Type B pancreatic cell (in vitro differentiated cells): ENCODE measurements at regions not wholly inside any gene's neighbourhood (a gene's known extent, or its start where the extent isn't known, plus 50 kb on each side); places are given as distances from the start of the nearest gene placed in this dataset.

Experiments
- DNase-seq: peaks from one replicate; pipeline ENCODE4 v3.0.0; 2021; ENCODE audit warnings: mixed read lengths; ENCODE audit not compliant: unreplicated experiment; ENCODE audit errors: extremely low spot score
- H3K27ac Mint-ChIP-seq: 2 replicates; pipeline ENCODE4 v1.8.0; 2021; ENCODE audit warnings: mild to moderate bottlenecking, mixed read lengths
- H3K27me3 Mint-ChIP-seq: 2 replicates; pipeline ENCODE4 v1.8.0; 2021; ENCODE audit warnings: mixed read lengths
- H3K36me3 Mint-ChIP-seq: 2 replicates; pipeline ENCODE4 v1.8.0; 2021; ENCODE audit warnings: mixed read lengths
- H3K4me1 Mint-ChIP-seq: one replicate; pipeline ENCODE4 v1.8.0; 2021; ENCODE audit warnings: mixed read lengths; ENCODE audit not compliant: unreplicated experiment
- H3K4me3 Mint-ChIP-seq: 2 replicates; pipeline ENCODE4 v1.8.0; 2021; ENCODE audit warnings: mild to moderate bottlenecking, mixed read lengths
- H3K9me3 Mint-ChIP-seq: 2 replicates; pipeline ENCODE4 v1.8.0; 2021; ENCODE audit warnings: mixed read lengths
- CTCF ChIP-seq: fragments of 200-600 bp; sonication (generic); conservative IDR thresholded peaks from 2 replicates; pipeline ENCODE4 v1.5.0; 2021; ENCODE audit warnings: antibody characterized with exemption, mild to moderate bottlenecking

- no peaks in the 10 kb centered on the region for H3K4me1 Mint-ChIP-seq
- H3K36me3 Mint-ChIP-seq = no peaks in the 10 kb centered on the region
- peaks cover 36% of the 10 kb centered on the region for H3K27me3 Mint-ChIP-seq
- no peaks in the 10 kb centered on the region for H3K9me3 Mint-ChIP-seq
- TF ChIP-seq CTCF = peak; percentile 88
- no peak for DNase-seq
- H3K27ac Mint-ChIP-seq = no peak overlapping the region
- H3K4me3 Mint-ChIP-seq = no peak overlapping the region
Measured at GRCh38 chr17:6910987-6911603, 79.6 kb upstream of the TEKT1 start.

DNA sequence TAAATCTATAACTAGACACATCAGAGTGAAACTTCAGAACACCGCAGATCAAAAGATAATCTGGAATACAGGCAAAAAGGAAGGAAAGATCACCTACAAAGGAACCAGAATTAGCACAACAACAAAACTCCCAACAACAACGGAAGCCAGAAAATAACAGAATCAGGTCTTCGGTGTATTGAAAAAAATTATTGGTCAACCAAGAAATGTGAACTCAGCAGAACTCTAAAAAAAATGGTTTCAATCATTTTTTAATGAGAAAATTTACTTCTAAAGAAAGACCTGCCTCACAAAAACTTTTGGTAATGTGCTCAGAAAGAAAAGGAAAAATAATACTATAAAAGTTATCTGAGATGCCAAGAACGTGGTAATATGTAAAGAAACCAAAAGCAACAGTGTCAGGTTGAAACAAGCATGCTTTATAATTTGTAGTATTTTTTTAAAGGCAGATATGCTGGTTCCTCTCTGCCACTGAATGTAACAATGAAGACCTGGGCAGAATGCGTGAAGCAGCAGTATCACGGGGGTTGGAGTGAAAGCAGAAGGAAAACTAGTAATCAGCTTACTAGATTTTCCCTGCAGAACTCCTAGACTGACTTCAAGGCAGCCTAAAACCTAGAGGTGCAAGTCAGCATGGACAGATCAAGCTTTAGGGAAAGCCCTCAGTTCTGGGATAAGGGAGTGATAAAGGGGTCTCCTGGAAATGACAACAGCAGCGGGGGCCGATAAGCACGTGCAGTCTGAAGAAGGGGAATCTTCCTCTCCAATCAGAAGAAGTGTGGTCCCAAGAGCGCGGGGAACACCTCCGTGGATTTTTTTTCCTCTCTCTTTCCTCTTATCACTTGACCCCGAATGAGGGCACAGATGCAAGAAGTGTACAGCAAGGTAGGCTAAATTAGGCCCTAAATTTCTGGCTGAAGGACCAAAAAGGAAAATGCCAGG lies 80.9 kb upstream of the TEKT1 start:
- DNase-seq = no peak
- H3K36me3 Mint-ChIP-seq = no peaks in the 10 kb centered on the region
- H3K4me3 Mint-ChIP-seq = no peak overlapping the region
- H3K4me1 Mint-ChIP-seq = no peaks in the 10 kb centered on the region
- no peak overlapping the region for H3K27ac Mint-ChIP-seq
- H3K9me3 Mint-ChIP-seq = no peaks in the 10 kb centered on the region
- H3K27me3 Mint-ChIP-seq = peaks cover 47% of the 10 kb centered on the region
- TF ChIP-seq CTCF = no peak

DNA sequence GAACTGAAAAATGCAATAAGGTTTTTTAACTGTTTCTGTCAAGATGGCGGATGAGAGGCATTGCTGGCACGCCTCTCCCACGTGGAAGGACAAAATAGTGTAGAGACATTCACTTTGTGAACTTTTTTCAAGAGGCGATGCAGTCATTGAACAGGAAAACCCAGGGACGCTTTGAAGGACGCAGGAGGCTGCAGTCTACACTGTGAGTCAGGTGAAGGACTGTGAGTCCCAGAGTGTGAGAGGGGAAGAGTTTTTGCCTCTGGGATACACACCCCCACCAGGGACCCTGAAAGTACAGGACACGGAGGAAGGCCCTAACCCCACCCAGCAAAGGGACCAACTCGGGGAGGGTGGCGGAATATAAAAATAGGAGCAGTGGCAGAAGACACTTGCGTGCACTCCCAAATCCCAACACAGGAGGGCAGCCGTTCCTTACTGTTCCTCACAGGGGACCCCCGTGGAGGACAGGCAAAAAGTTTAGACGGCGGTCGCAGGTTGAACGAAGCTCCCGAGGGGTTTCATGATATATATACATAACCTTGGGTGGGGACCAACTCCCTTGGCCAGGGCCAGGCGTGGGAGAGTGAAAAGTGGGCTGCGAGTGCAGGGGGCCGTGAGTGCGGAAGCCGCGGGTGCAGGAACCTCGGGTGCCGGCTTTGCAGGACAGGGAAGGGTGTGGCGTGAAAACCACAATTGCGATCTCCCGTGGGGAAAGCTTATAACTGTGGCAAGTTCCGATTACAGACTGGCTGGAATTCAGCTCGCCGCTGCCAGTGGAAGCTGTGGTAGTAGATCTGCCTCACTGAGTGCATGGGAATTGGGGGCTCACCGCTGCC lies 82.0 kb upstream of the ALOX12 start:
- Mint-ChIP-seq H3K27me3 (peaks cover 47% of the 10 kb centered on the region), H3K4me1 (no peaks in the 10 kb centered on the region), H3K9me3 (no peaks in the 10 kb centered on the region), H3K4me3 (no peak overlapping the region), H3K36me3 (no peaks in the 10 kb centered on the region), H3K27ac (no peak overlapping the region)
- no peak for DNase-seq
- peak; percentile 88 for TF ChIP-seq CTCF

- no peaks in the 10 kb centered on the region for H3K4me1 Mint-ChIP-seq
- H3K4me3 Mint-ChIP-seq = no peak overlapping the region
- DNase-seq = no peak
- no peaks in the 10 kb centered on the region for H3K9me3 Mint-ChIP-seq
- H3K36me3 Mint-ChIP-seq = no peaks in the 10 kb centered on the region
- TF ChIP-seq CTCF = no peak
- H3K27ac Mint-ChIP-seq = no peak overlapping the region
- H3K27me3 Mint-ChIP-seq = peaks cover 46% of the 10 kb centered on the region
Measured at GRCh38 chr17:6914711-6915110, 81.1 kb upstream of the ALOX12 start.

GRCh38 chr17:6915620-6916019 lies 80.2 kb upstream of the ALOX12 start:
- Mint-ChIP-seq H3K27me3 (peaks cover 44% of the 10 kb centered on the region), H3K36me3 (no peaks in the 10 kb centered on the region), H3K9me3 (no peaks in the 10 kb centered on the region), H3K4me1 (no peaks in the 10 kb centered on the region), H3K4me3 (no peak overlapping the region), H3K27ac (no peak overlapping the region)
- DNase-seq = no peak
- no peak for TF ChIP-seq CTCF
